ENCODE measurements at regions not wholly inside any gene's neighbourhood (a gene's known extent, or its start where the extent isn't known, plus 50 kb on each side); places are given as distances from the start of the nearest gene placed in this dataset.
"Not testable (repeated sequence)": the region's sequence is repeated elsewhere in the genome, so short reads cannot be mapped to it uniquely, and the experiment has no call there.

DNA sequence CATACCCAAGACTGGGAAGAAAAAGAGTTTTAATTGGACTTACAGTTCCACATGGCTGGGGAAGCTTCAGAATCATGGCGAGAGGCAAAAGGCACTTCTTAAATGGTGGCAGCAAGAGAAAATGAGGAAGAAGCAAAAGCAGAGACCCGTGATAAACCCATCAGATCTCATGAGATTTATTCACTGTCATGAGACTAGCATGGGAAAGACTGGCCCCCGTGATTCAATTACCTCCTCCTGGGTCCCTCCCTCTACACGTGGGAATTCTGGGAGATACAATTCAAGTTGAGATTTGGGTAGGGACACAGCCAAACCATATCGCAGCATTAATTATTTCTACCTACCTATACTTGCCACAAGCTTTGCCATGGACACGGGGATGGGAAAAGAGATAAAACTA lies 483.5 kb upstream of the KLF6 start:
- TF ChIP-seq, protein P1, sequence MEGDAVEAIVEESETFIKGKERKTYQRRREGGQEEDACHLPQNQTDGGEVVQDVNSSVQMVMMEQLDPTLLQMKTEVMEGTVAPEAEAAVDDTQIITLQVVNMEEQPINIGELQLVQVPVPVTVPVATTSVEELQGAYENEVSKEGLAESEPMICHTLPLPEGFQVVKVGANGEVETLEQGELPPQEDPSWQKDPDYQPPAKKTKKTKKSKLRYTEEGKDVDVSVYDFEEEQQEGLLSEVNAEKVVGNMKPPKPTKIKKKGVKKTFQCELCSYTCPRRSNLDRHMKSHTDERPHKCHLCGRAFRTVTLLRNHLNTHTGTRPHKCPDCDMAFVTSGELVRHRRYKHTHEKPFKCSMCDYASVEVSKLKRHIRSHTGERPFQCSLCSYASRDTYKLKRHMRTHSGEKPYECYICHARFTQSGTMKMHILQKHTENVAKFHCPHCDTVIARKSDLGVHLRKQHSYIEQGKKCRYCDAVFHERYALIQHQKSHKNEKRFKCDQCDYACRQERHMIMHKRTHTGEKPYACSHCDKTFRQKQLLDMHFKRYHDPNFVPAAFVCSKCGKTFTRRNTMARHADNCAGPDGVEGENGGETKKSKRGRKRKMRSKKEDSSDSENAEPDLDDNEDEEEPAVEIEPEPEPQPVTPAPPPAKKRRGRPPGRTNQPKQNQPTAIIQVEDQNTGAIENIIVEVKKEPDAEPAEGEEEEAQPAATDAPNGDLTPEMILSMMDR (conservative IDR thresholded peaks at IDR 0.05; ENCODE audit: low read depth, low read length): not testable (repeated sequence)
- not testable (repeated sequence) for TF ChIP-seq EZH2 (IDR thresholded peaks at IDR 0.05; ENCODE audit: low read length, unreplicated experiment)

Measured in PC-3 (cell line).